NCI-H2227 (cell line): ENCODE measurements at regions not wholly inside any gene's neighbourhood (a gene's known extent, or its start where the extent isn't known, plus 50 kb on each side); places are given as distances from the start of the nearest gene placed in this dataset.

Source experiments
- DNase-seq: peaks from one replicate; lab custom pipeline; 2025; ENCODE audit not compliant: unreplicated experiment; lab: John Stamatoyannopoulos, UW

DNA sequence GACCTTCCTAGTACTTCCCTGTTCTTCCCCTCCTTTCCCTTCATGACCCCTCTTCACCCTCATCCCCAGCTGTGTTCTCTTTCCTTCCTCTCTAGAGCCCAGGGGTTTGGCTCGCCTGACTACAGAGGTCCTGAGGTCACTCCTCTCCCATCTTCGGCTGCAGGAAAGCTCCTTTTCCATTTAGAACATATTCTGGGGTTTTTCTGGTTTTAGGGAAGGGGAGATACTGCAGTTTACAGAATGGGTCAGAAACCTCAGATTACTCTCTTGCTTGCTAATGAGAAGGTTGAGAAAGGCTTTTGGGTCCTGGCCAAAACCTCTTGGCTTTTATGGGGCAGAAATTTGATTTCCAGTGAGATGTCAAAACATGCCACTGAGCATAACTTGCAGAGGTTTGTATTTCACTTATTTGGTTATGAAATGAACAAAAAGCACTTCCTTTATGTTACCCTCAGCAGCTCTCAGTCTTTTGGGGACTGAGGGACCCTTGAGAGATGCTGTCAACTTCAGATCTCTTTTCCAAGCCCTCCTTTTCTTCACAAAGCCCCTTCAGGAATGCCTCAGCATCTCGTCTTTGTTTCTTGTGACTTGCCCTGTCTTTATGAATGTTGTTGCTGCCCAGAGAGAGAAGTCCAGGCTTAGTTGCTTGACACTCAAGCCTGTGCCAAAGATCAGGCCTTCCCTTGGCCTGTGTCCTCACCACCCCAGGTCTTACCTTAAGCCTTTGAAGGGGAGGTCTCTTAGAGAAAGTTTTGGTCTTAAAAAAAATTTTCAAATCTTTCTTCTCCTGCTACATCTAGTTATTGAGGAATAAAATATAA lies 121.7 kb upstream of the TPM1 start:
- DNase-seq = no peak

DNA sequence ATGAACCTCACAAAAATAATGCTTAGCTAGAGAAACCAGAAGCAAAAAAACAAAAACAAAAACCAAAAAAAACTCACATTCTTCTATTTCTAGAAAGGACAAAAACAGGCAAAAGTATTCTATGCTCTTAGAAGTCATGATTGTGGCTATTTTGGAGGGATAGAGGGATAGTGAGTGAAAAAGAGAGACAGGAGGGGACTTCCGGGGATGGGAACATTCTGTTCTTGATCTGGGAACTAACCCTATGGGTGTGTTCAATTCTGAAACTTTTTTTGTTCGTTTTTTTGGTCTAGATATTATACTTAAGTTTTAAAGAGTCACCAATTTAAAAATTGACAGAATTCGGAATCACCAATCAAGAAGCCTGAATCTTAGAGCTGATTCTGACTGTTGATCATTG lies 120.0 kb upstream of the TPM1 start:
- DNase-seq = no peak

DNA sequence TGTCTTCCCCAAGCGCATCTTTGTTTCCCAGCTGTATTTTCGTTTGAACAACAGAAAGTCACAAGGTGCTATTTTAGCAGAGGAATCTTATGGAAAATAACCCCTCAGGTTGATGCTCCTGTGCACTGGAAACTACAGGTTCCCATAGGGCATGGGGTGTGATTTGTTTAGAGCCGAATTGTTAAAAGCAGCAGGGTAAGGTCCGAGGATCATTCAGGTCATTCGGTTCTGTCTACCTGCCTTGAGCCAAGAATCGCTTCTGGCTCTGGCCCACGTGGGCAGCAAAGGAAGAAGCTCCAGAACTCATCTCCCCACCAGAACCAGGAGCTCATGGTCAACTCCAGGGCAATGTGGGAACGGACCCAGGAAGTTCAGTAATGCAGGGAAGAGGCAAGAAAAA lies 116.7 kb upstream of the TPM1 start:
- no peak for DNase-seq

DNA sequence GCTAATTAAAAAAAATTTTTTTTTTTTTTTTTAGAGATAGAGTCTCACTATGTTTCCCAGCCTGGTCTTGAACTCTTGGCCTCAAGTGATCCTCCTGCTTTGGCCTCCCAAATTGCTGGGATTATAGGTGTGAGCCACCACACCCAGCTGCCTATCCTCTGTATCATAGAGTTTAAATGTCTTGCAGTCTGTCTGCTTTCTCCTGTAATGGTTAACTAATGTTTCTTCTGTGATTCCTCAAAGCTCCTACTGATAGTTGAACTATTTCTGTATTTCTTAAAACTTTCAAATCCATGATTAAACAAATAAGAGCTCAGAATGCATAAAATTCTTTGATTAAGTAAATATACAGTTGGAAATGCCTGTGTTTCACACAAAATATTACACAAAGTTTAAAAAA lies 115.4 kb upstream of the TPM1 start:
- no peak for DNase-seq

DNA sequence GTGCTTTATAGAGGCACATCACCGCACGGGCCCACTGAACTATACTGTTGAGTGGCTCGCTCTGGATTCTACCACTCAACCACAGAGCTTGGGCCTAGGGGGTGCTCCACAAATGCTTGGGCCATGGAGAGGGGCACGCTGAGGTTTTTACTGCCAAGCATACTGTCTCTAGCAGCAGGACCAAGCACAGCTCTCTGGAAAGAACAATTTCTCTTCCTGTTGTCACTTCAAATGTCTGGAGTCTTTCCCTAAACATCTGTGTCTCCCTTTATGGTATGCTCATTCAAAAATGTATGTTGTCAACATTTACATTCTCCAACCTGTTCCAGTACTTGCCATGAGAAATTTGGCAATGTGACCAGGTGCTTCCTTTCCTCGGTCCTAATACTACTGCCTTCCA lies 114.7 kb upstream of the TPM1 start:
- no peak for DNase-seq

DNA sequence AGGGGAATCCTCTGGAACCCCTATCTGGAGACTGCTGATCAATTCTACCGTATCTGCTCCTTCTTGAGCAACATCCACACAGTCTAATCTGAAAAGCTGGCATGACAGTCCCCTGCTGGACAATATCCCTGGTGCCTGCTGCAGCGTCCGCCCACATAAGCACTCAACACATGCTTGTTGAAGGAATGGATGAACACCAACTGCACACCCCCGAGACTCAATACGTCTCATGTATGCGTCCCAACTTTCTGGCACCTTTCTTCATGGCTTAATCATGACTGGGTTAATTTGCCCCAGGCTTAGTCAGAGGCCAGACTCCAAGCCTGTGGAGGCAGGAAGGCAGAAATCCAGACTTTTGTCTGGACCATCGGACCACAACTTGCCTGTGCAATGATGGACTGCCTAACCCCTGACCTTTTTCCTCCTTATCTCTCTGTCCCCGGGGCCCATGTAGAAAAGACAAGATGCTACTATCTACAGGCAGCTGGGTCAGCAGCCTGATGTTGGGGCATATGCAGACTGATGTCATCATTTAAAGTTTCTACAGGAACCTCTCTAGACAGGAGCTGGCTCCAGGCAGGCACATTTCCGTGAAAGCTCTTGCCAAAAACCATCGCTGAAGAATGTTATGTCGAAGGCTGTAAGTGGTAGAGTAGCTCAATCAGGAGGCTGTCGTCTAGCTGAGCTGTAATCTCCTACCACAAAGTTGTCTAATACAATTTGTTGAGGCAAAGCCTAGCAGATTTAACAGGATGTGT lies 114.1 kb upstream of the TPM1 start:
- no peak for DNase-seq

DNA sequence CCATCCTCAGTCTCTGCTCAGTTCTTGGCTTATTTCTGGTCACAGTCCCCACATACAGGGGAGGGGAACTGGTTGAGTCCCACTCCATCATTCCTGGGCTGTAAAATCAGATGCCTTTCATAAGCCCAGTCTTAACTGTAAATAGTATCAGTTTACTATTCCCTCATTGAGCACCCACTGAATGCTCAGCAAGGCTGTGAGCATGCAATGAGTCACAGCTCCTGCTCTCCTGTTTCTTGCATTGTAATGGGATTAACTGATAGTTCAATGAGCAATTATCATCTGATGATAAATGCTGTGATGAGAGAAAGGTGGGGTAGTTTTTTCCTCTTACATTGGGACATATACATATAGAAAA lies 113.6 kb upstream of the TPM1 start:
- no peak for DNase-seq

DNA sequence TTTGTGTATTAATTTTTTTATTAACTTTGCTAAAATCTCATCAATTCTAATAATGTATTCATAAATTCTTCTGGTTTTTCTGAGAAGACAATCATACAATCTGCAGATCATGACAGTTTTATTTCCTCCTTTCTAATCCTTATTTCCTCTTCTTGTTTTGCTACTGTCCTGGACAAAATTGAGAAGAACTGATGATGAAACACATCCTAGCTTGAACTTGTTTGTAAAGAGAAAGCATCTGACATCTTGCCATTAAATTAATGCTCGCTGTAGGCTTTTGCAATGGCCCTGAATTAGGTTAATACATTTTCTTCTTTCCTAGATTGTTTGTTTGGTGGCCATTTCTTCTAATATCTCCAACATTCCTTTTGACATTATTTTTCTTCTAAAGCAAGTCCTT lies 110.9 kb upstream of the TPM1 start:
- no peak for DNase-seq

DNA sequence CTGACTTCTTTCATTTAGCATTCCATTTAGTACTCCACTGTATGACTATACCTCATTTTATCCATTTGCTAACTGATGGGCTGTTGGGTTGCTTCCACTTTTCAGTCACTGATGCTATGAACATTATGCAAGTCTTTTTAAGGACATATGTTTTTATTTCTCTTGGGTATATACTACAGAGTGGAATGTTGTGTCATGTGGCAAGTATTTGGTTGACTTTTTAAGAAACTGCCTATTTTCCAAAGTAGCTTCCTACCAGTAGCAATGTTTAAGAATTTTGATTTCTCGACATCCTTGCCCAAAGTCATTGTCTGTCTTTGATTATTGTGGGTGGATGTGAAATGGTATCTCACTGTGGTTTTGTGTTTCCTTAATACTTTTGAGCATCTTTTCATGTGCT lies 110.1 kb upstream of the TPM1 start:
- no peak for DNase-seq

DNA sequence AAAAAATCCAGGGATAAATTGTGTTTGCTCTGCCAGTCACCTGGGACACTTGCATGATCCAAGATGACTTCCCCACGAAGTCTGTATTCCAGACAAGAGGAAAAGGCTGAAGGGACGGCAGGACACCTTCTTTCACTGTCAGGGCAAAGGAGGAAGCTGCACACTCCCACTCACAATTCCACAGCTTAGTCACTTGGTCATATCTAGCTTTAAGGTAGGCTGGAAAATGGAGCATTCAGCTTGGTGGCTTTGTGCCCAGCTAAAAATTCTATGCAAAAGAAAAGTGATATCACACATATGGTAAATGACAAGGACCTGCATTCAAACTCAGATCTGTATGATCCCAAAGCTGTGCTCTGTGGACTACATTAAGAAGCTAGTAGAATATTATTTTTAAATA lies 109.2 kb upstream of the TPM1 start:
- no peak for DNase-seq

DNA sequence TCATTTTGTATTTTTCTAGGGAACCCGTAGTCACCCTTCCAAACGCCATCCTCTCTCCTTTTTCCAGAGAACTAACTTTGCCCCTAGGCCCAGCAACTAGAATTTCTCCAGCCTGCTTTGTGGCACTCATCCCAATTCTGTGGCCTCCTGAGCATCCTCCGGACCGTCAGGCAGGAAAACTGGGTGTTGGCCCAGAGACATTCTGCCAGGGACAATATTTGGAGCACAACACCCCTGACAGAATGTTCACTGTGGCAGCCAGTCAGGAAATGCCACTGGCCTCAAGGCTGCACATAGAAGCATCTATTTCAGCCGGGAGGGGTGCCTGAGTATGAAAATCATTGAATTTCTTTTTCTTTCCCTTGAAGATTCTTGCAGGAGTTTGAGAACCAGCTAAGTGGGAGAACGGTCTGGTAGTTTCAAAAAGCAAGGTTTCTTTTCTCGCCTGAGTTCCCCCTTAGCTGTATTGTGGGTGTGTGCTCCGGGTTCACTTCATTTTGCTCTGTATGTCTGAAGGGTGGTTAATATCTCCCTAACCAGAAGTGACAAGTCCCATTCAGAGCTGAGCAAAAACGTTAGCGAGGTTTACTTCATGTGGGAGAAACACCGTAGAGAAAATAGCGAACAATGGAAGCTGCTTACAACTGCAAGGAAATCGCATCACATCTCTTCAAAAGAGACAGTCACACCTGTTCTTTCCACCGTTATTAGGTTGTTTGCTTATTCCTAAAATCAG lies 108.1 kb upstream of the TPM1 start:
- DNase-seq = no peak

DNA sequence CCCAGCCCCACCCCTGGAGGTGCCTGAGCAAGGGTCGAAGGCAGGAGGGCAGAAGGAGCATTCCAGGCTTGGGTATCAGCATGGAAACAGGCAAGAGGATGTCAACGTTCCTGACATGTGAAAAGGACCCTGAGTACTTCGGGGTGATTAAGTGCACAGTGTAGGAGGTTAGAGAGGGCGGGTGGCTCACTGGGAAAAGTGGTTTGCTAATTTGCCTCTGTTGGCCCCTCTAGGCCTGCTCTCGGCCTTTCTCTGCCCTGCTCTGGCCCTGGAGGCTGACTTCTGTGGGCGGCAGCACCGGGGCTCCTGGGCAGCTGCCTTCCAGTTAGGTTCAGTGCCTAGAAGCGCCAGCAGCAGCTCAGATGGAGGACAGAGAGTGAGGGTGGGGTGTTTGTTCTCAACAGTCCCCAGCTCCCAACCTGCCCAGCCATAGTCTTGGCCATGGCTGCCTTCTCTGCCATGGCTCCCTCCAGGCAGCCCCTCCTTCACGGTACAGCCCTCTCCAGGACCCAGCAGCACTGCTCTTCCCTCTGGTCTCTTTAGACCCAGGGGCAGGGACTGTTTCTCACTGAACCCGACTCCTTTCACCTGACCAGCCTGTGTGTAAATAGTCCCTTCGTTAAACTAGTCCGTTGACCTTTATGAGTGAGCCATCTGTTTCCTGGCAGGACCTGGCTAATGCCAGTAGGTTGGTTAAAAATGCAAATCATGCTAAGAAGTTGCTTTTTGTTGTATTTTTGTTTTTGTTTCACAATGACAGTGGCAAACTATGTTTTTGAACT lies 107.1 kb upstream of the TPM1 start:
- no peak for DNase-seq

DNA sequence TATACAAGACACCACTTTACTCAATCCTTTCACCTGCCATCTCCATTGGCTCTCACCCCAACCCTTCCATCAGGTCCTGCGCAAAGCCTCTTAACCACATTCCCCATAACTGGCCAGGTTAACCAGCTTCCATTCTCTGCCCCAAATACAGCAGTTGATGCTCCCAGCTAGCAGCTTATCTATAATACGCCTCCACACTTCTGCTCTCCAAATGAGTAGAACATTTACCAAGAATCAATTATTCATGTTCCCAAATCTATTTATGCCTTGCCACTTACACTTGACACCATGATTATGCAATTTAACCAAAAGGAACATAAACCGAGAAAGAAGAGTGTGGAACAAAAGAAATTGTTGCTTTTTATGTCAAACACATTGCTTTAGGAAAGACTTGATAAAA lies 103.7 kb upstream of the TPM1 start:
- no peak for DNase-seq

DNA sequence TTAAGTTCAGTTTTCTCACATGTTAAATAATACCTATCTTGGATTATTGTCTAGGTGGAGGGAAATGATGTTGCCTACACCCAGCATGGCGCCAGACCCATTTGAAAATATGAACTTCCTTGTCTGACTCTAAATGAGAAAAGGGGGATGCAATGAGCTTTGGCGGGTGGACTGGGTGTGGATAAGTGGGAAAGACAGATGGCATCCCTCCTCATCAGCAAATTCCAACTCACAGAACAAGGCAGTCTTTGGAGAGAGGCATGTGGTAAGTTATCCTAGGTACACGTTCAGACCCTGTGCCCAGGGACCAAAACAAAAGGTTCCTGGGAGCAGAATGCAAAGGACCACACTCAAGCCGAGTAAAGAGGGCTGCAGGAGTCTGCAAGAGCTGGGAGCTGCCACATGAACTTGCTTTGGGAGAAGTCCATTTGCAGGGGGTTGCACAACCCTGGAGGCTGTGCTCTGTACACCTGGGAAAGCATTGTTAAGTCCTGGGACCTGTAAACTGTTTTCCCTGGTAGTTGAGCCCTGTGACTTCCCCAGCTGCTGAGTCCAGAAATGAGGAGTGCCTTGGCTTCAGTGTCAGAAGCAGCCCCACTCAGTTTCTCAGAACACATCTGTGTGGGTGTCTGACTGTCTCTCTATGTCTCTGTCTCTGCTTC lies 102.3 kb upstream of the TPM1 start:
- DNase-seq = no peak

DNA sequence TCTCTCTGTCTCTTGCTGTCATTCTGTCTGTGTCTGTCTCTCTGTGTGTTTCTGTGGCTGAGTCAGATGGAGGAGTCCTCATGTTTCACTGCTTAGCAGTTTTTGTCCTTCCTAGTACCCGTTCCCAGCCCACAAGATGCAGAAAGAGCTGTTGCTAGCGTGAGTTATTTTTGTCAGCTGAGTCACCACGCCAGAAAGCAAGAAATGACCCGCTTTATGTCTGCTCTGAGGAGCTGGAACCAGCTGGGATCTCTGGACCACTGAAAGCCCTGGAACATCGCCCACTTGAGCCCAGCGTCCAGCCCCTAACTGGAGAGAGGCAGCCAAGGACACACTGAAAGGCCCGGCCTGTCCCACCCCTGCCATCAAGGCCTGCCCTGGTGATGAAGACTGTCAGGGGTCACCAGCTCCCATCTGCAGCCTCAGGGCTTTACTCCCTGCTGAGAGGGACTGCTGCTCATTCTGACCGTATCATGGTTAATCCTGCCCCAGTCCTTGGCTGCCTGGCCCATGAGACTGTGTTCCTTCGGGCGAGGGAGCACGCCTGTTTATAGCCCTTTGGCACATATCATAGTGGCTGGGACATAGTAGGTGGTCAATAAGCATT lies 101.7 kb upstream of the TPM1 start:
- peak; percentile 3 for DNase-seq

DNA sequence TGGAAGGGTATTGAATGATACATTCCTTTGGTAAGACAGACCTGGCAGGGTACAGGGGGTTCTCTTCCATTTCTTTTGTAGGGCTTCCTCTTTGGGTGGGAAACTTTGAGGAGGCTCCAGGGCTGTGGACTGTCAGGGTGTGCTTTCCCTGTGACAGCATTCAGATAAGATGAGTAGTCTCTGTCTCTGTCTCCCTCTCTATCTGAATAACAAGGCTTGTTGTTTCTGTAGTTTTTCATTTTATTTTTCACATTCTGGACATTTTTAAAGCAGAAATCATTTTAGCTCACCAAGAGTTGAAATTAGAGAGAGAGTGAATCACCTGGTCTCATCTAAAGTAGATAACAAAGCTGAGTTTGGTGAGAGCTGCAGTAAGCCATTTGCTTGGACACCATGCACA lies 100.8 kb upstream of the TPM1 start:
- no peak for DNase-seq

DNA sequence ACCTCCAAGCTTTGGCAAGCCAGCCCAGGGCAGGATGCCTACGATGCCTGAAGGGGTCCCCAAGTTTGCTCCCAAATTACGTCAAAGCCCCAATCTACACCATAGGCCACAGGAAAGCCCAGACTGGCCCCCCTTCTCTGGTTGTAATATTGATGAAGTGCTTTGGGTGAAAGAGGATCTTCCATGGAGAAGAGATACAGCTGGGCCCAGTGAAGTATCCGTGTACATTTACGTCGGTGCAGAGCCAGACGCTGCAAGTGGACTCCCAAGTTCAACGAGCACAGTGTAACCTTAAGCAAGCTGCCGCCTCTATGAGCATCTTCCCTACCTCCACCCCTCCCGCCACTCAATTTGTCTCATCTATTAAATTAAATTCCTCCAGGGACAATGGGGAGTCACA lies 100.1 kb upstream of the TPM1 start:
- no peak for DNase-seq

DNA sequence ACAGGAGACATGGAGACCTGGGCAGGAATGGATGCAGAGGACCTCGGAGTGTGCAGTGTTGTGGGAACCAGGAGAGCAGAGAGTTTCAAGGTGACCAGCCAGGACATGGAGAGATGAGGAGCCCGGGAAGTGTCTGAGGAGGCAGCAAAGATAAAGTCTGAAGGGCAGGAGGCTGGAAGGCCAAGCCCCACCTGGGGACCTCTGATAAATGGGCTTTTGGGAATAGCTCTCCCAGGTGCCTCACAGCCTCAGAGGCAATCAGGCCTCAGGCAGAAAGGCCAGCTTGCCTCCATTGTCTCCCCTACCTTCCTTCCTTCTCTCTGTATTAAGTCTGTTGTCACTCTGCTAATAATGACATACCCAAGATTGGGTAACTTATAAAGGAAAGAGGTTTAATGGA lies 97.5 kb upstream of the TPM1 start:
- no peak for DNase-seq

DNA sequence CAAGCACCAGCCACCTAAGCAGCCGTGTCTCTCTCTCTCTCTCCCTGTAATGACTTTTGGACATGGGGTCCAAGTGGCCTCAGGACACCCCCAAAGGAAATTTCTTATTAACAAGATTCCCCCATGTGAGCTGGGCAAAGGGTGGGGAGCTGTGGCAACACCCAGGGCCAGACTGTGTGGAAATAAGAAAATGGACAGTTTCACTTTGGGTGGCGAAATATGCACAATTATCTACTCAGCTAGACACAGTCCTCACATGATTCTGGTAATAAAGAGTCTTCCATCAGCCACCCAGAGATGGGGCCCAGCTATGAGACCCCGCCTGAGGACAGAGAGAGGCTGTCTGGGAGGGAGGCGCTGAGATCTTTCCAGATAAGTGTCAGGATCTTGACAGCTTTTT lies 96.8 kb upstream of the TPM1 start:
- no peak for DNase-seq

DNA sequence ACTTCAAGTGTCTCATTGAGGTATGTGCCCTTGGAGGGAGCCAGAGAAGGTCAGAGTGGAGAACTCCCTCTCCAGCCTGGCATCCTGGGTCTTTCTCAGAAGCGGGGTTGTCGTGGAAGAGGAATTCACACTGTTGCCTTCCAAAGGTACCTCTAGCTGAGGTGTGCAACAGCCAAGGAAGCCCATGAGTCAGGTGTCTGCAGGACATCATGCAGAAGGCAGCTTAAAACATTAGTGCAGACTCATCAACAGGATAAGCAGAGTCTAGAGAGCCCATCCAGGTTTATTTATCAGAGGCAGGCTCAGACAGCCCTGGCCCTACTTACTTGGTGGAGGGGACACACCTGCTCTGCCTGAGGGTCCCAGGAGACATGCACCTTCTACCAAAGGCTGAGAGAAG lies 95.6 kb upstream of the TPM1 start:
- no peak for DNase-seq
